H1 (cell line): ENCODE measurements at regions not wholly inside any gene's neighbourhood (a gene's known extent, or its start where the extent isn't known, plus 50 kb on each side); places are given as distances from the start of the nearest gene placed in this dataset.

Experiments
- ASH2L ChIP-seq: fragments of 200-600, 300-600 bp; sonication (generic); IDR thresholded peaks from one replicate; pipeline ENCODE4 v1.7.1; 2017; ENCODE audit warnings: low read length
- CBX8 ChIP-seq: fragments of 300-800, 300-1000 bp; sonication (generic); IDR thresholded peaks from 2 replicates; pipeline ENCODE4 v1.7.1; 2016; ENCODE audit warnings: low read depth, low read length, borderline replicate concordance
- KDM1A ChIP-seq: fragments of 200-600, 300-600 bp; sonication (generic); IDR thresholded peaks from 2 replicates; pipeline ENCODE4 v1.7.1; 2016; ENCODE audit warnings: mild to moderate bottlenecking, low read length, borderline replicate concordance
- KDM4A ChIP-seq: IDR thresholded peaks from one replicate; pipeline ENCODE4 v1.7.1; 2012; ENCODE audit warnings: low read depth, mild to moderate bottlenecking, moderate library complexity, low read length, inconsistent platforms; ENCODE audit not compliant: severe bottlenecking
- NANOG ChIP-seq: IDR thresholded peaks from 2 replicates; pipeline ENCODE4 v1.6.1; 2011; ENCODE audit warnings: low read length, low read depth, mild to moderate bottlenecking, inconsistent platforms; ENCODE audit not compliant: insufficient read depth, poor library complexity, severe bottlenecking
- POLR2A ChIP-seq, 2 experiments: IDR thresholded peaks; 1 replicate in 1 of 2; 2 replicates in 1 of 2; pipeline ENCODE4 v1.6.1; 2011; ENCODE audit warnings: low read depth in 2 of 2, low read length in 2 of 2, mild to moderate bottlenecking in 2 of 2; ENCODE audit errors: control extremely low read depth in 1 of 2
- RNF2 ChIP-seq: fragments of 200-900, 300-1000 bp; sonication (generic); IDR thresholded peaks from 2 replicates; pipeline ENCODE4 v1.7.1; 2016; ENCODE audit warnings: borderline replicate concordance, low read depth, mild to moderate bottlenecking, antibody characterized with exemption, low read length; ENCODE audit not compliant: poor library complexity, severe bottlenecking; ENCODE audit errors: missing control alignments
- RXRA ChIP-seq: IDR thresholded peaks from 2 replicates; pipeline ENCODE4 v1.6.1; 2011; ENCODE audit warnings: low read depth, mild to moderate bottlenecking, low read length, moderate library complexity; ENCODE audit not compliant: insufficient read depth
- SP1 ChIP-seq: IDR thresholded peaks from 2 replicates; pipeline ENCODE4 v1.6.1; 2011; ENCODE audit warnings: low read depth, low read length
- SP2 ChIP-seq: IDR thresholded peaks from 2 replicates; pipeline ENCODE4 v1.6.1; 2012; ENCODE audit warnings: mild to moderate bottlenecking, low read length, inconsistent platforms
- TAF1 ChIP-seq: IDR thresholded peaks from 2 replicates; pipeline ENCODE4 v1.6.1; 2011; ENCODE audit warnings: mild to moderate bottlenecking, low read depth, low read length
- TEAD4 ChIP-seq: IDR thresholded peaks from 2 replicates; pipeline ENCODE4 v1.6.1; 2012; ENCODE audit warnings: low read depth, low read length, inconsistent platforms, mixed read lengths
- YY1 ChIP-seq: IDR thresholded peaks from 2 replicates; pipeline ENCODE4 v1.6.1; 2011; ENCODE audit warnings: low read depth, mild to moderate bottlenecking, low read length
- TF ChIP-seq, protein P1 (sequence below): IDR thresholded peaks from 2 replicates; pipeline ENCODE4 v1.6.1; 2012; ENCODE audit warnings: inconsistent platforms

- TF ChIP-seq KDM1A (0 out of 2 replicates have a peak, but pooled peaks have one; percentile 12), ASH2L (peak; percentile 49), YY1 (no peak), TAF1 (peak; percentile 27; the same call in 1 of the 2 replicates), POLR2A (IDR thresholded peaks at IDR 0.05; ENCODE audit: control extremely low read depth in 1 of 2, low read depth in 2 of 2, low read length in 2 of 2) (no peak), TEAD4 (no peak), SP1 (no peak), NANOG (no peak), RXRA (no peak), RNF2 (no peak), KDM4A (peak; percentile 56), SP2 (no peak), CBX8 (no peak)
- TF ChIP-seq, protein P1, sequence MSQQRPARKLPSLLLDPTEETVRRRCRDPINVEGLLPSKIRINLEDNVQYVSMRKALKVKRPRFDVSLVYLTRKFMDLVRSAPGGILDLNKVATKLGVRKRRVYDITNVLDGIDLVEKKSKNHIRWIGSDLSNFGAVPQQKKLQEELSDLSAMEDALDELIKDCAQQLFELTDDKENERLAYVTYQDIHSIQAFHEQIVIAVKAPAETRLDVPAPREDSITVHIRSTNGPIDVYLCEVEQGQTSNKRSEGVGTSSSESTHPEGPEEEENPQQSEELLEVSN = peak; percentile 65; the same call in 1 of the 2 replicates
These were observed 164.3 kb upstream of the PABPC3 start (continued) for GRCh38 chr13:24931450-24932251.
